Parathyroid adenoma (tissue), 2 donors: ENCODE measurements at regions not wholly inside any gene's neighbourhood (a gene's known extent, or its start where the extent isn't known, plus 50 kb on each side); places are given as distances from the start of the nearest gene placed in this dataset.

Experiments used
- H2AFZ ChIP-seq: fragments of 300-600 bp; sonication (generic); one replicate; pipeline ENCODE4 v1.7.0; 2017; ENCODE audit warnings: antibody characterized with exemption, mild to moderate bottlenecking
- H3K27ac ChIP-seq: fragments of 300-600 bp; sonication (generic); one replicate; pipeline ENCODE4 v1.7.0; 2017
- H3K27me3 ChIP-seq: fragments of 300-600 bp; sonication (generic); one replicate; pipeline ENCODE4 v1.7.0; 2017; ENCODE audit warnings: low read length; ENCODE audit not compliant: control insufficient read depth, insufficient read depth
- H3K36me3 ChIP-seq: fragments of 300-600 bp; sonication (generic); one replicate; pipeline ENCODE4 v1.7.0; 2017; ENCODE audit warnings: low read length; ENCODE audit not compliant: control insufficient read depth, insufficient read depth
- H3K4me1 ChIP-seq: fragments of 300-600 bp; sonication (generic); one replicate; pipeline ENCODE4 v1.7.0; 2017; ENCODE audit warnings: control low read depth
- H3K4me2 ChIP-seq: fragments of 300-600 bp; sonication (generic); one replicate; pipeline ENCODE4 v1.7.0; 2017; ENCODE audit warnings: low read length
- H3K4me3 ChIP-seq: fragments of 300-600 bp; sonication (generic); one replicate; pipeline ENCODE4 v1.7.0; 2017; ENCODE audit warnings: low read depth, low read length
- H3K79me2 ChIP-seq: fragments of 300-600 bp; sonication (generic); one replicate; pipeline ENCODE4 v1.7.0; 2017; ENCODE audit warnings: control low read depth
- H3K9ac ChIP-seq: fragments of 300-600 bp; sonication (generic); one replicate; pipeline ENCODE4 v1.7.0; 2017; ENCODE audit warnings: mild to moderate bottlenecking
- H3K9me3 ChIP-seq: fragments of 300-600 bp; sonication (generic); one replicate; pipeline ENCODE4 v1.7.0; 2017; ENCODE audit warnings: low read length; ENCODE audit not compliant: control insufficient read depth
- CTCF ChIP-seq: fragments of 300-600 bp; sonication (generic); IDR thresholded peaks from one replicate; pipeline ENCODE4 v1.7.0; 2017; ENCODE audit warnings: antibody characterized with exemption, mild to moderate bottlenecking
- donor health status: primary hyperparathyroidism.

DNA sequence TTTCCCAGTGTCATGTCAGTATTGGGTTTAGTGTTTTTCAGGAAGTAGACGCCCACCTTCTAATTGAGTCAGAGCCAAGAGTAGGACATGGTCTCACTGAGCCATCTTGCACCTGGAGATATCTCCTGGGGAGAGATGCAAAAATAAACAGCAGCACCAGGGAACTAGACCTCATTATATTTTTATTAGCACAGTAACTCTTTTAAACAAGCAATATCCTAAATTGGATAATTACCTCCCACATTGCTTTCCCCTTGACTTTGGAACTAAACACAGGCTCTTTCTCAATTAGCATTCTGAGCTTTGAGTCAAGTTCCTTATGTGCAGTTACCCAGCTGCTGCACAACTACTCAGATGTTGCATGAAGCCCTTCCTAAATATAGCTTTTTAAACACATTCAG lies 175.4 kb downstream of the IBTK start:
- H2AFZ ChIP-seq = no peak overlapping the region
- H3K36me3 ChIP-seq = no peaks in the 10 kb centered on the region
- H3K4me1 ChIP-seq = no peaks in the 10 kb centered on the region
- H3K4me3 ChIP-seq = no peak overlapping the region
- no peaks in the 10 kb centered on the region for H3K79me2 ChIP-seq
- H3K9ac ChIP-seq = no peak overlapping the region
- no peak overlapping the region for H3K27ac ChIP-seq
- no peak for TF ChIP-seq CTCF
- H3K27me3 ChIP-seq = no peaks in the 10 kb centered on the region
- no peaks in the 10 kb centered on the region for H3K9me3 ChIP-seq
- H3K4me2 ChIP-seq = no peak overlapping the region

DNA sequence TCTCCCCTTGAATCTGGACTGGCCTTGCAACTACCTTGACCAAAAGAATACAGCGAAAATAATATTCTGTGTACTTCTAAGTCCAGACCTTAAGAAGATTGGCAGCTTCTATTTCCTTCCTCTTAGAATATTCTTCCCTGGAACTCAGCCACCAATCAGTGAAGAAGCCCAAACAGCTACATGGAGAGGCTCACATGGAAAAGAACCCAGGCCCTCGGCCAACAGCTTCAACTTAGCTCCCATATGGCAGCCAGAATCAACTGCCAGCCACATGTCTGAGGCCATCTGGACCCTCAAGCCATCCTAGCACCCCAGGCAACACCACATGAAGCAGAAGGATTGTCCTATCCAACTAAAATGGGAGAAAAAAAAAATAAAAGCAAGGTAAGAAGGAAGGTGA lies 178.8 kb downstream of the IBTK start:
- H2AFZ ChIP-seq = no peak overlapping the region
- no peak overlapping the region for H3K4me2 ChIP-seq
- H3K36me3 ChIP-seq = no peaks in the 10 kb centered on the region
- no peak overlapping the region for H3K27ac ChIP-seq
- no peaks in the 10 kb centered on the region for H3K9me3 ChIP-seq
- no peak overlapping the region for H3K9ac ChIP-seq
- no peaks in the 10 kb centered on the region for H3K4me1 ChIP-seq
- no peak for TF ChIP-seq CTCF
- no peak overlapping the region for H3K4me3 ChIP-seq
- H3K79me2 ChIP-seq = no peaks in the 10 kb centered on the region
- no peaks in the 10 kb centered on the region for H3K27me3 ChIP-seq

- Histone ChIP-seq H3K9ac (no peak overlapping the region), H3K79me2 (no peaks in the 10 kb centered on the region), H3K36me3 (no peaks in the 10 kb centered on the region), H3K27ac (no peak overlapping the region), H2AFZ (no peak overlapping the region), H3K4me3 (no peak overlapping the region), H3K4me2 (no peak overlapping the region), H3K9me3 (no peaks in the 10 kb centered on the region), H3K27me3 (no peaks in the 10 kb centered on the region), H3K4me1 (no peaks in the 10 kb centered on the region)
- TF ChIP-seq CTCF = no peak
Measured at GRCh38 chr6:82066991-82067411, 180.5 kb downstream of the IBTK start.

DNA sequence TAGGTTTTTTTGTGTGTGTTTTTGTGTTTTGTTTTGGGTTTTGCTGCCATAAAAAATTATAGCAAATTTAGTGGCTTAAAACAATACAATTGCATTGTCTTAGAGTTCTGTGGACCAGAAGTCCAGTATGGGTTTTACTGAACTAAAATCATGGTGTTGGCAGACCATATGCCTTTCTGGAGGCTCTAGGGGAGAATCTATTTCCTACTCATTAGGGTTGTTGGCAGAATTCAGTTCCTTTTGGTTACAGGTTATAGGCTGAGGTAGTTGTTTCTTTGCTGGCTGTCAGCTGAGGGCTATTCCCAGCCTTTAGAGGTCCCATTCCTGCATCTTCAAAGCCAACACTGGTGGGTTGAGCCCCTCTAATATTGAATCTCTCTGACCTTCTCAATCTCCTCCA lies 181.3 kb downstream of the IBTK start:
- Histone ChIP-seq H3K9me3 (no peaks in the 10 kb centered on the region), H3K27me3 (no peaks in the 10 kb centered on the region), H2AFZ (no peak overlapping the region), H3K9ac (no peak overlapping the region), H3K4me1 (no peaks in the 10 kb centered on the region), H3K36me3 (no peaks in the 10 kb centered on the region), H3K4me2 (no peak overlapping the region), H3K79me2 (no peaks in the 10 kb centered on the region), H3K27ac (no peak overlapping the region), H3K4me3 (no peak overlapping the region)
- TF ChIP-seq CTCF = no peak

DNA sequence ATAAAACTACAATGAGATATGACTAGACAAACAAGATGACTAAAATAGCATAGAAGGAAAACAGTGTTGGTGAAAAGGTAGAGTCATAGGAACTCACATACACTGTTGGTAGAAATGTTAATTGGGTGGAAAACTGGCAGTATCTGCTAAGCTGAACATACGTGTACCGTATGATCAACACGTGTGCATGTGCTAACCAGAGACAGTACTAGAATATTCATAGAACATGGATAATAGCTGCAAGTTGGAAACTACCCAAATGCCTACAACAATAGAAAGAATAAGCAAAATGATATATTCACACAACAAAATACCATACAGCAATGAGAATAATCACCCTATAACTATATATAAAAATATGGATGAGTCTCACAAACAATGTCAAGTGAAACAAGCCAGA lies 184.0 kb downstream of the IBTK start:
- no peak for TF ChIP-seq CTCF
- H3K9me3 ChIP-seq = no peaks in the 10 kb centered on the region
- H2AFZ ChIP-seq = no peak overlapping the region
- no peaks in the 10 kb centered on the region for H3K4me1 ChIP-seq
- no peak overlapping the region for H3K27ac ChIP-seq
- no peak overlapping the region for H3K4me3 ChIP-seq
- H3K36me3 ChIP-seq = no peaks in the 10 kb centered on the region
- no peak overlapping the region for H3K9ac ChIP-seq
- no peak overlapping the region for H3K4me2 ChIP-seq
- no peaks in the 10 kb centered on the region for H3K27me3 ChIP-seq
- no peaks in the 10 kb centered on the region for H3K79me2 ChIP-seq
